CD4-positive, CD25-positive, alpha-beta regulatory T cell (primary cell): ENCODE measurements at regions not wholly inside any gene's neighbourhood (a gene's known extent, or its start where the extent isn't known, plus 50 kb on each side); places are given as distances from the start of the nearest gene placed in this dataset.

ENCODE experiments used
- ATAC-seq, 2 donors: fragments of 150-1000 bp; cut with Tn5 transposase; one replicate each; pipeline ENCODE4 v1.10.0; 2021; ENCODE audit warnings: low read depth in 2 of 2, moderate number of reproducible peaks in 2 of 2, moderate library complexity in 1 of 2
- DNase-seq, 3 donors: peaks; one replicate each; pipeline versions ENCODE4 v3.0.0 to v3.0.0-alpha.2; 2012 to 2022; ENCODE audit warnings: mixed read lengths in 1 of 3
- H3K27ac ChIP-seq: one replicate; pipeline ENCODE4 v1.7.0; 2013; ENCODE audit warnings: mild to moderate bottlenecking, low read length; ENCODE audit not compliant: insufficient read depth, poor library complexity, severe bottlenecking
- H3K27me3 ChIP-seq: one replicate; pipeline ENCODE4 v1.7.0; 2013; ENCODE audit warnings: low read length; ENCODE audit not compliant: control insufficient read depth, insufficient read depth
- H3K36me3 ChIP-seq: one replicate; pipeline ENCODE4 v1.7.0; 2013; ENCODE audit warnings: mild to moderate bottlenecking, low read length, moderate library complexity; ENCODE audit not compliant: control insufficient read depth, insufficient read depth
- H3K4me1 ChIP-seq: 2 replicates; pipeline ENCODE4 v1.7.0; 2013; ENCODE audit warnings: mild to moderate bottlenecking, low read length; ENCODE audit not compliant: insufficient read depth, control insufficient read depth, poor library complexity, severe bottlenecking
- H3K4me3 ChIP-seq: one replicate; pipeline ENCODE4 v1.7.0; 2013; ENCODE audit warnings: low read depth, mild to moderate bottlenecking, low read length, moderate library complexity
- H3K9me3 ChIP-seq, 2 experiments: 1 replicate in 1 of 2; 2 replicates in 1 of 2; pipeline ENCODE4 v1.7.0; 2013; ENCODE audit warnings: low read length in 2 of 2, mild to moderate bottlenecking in 1 of 2, moderate library complexity in 1 of 2; ENCODE audit not compliant: control insufficient read depth in 2 of 2
- H3K27ac Mint-ChIP-seq, 3 donors: one replicate each; pipeline ENCODE4 v1.8.0; 2020 to 2022; ENCODE audit warnings: mild to moderate bottlenecking in 3 of 3, mixed read lengths in 3 of 3, moderate library complexity in 2 of 3
- H3K27me3 Mint-ChIP-seq: one replicate; pipeline ENCODE4 v1.8.0; 2022; ENCODE audit warnings: mild to moderate bottlenecking, mixed read lengths
- H3K36me3 Mint-ChIP-seq: one replicate; pipeline ENCODE4 v1.8.0; 2020; ENCODE audit warnings: mixed read lengths
- H3K4me1 Mint-ChIP-seq, 4 donors: one replicate each; pipeline ENCODE4 v1.8.0; 2020 to 2022; ENCODE audit warnings: mixed read lengths in 4 of 4, mild to moderate bottlenecking in 1 of 4
- H3K4me3 Mint-ChIP-seq, 4 donors: one replicate each; pipeline ENCODE4 v1.8.0; 2020 to 2022; ENCODE audit warnings: mild to moderate bottlenecking in 4 of 4, mixed read lengths in 4 of 4, moderate library complexity in 3 of 4
- H3K9me3 Mint-ChIP-seq, 7 donors: one replicate each; pipeline ENCODE4 v1.8.0; 2020 to 2022; ENCODE audit warnings: mixed read lengths in 7 of 7, mild to moderate bottlenecking in 3 of 7, moderate library complexity in 2 of 7

DNA sequence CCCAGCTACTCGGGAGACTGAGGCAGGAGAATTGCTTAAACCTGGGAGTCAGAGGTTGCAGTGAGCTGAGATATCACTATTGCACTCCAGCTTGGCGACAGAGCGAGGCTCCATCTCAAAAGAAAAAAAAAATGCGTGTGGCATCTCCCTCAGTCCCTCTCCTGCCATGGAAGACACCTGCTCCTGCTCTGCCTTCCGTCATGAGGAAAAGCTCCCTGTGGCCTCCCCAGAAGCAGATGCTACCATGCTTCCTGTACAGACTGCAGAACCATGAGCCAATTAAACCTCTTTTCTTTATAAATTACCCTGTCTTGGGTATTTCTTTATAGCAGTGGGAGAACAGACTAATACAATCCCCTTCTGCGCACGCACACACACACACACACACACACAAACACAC lies 249.4 kb downstream of the MN1 start:
- Mint-ChIP-seq H3K4me1 (no peaks in the 10 kb centered on the region), H3K27ac (peak overlapping the region in 1 of 3 donors; percentile 78), H3K4me3 (no peak overlapping the region), H3K27me3 (no peaks in the 10 kb centered on the region), H3K36me3 (peaks cover 4% of the 10 kb centered on the region), H3K9me3 (peaks cover 0 to 7% (median 0%) of the 10 kb centered on the region in 7 donors)
- no peaks in the 10 kb centered on the region for H3K9me3 ChIP-seq
- no peak overlapping the region for H3K4me3 ChIP-seq
- no peaks in the 10 kb centered on the region for H3K36me3 ChIP-seq
- H3K27me3 ChIP-seq, result no peaks in the 10 kb centered on the region
- no peak overlapping the region for H3K27ac ChIP-seq
- H3K4me1 ChIP-seq, result no peaks in the 10 kb centered on the region
- DNase-seq, result no peak
- no peak for ATAC-seq

DNA sequence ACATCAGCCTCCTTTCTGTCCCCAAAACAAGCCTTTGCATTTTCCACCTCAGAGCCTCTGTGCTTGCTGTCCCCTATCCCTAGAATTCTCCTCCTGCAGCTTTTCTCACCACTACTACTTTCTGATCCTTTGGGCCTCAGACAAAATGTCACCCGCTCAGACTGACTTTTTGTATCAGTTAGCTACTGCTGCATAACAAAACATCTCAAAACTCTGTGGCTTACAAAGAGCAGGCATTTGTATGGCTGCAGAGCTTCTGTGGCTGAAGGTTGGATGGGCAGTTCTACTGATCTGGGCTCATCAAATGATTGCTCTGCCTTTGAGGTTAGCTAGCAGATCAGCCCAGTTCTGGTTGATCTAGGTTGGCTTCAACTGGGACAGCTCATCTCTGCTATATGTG lies 248.7 kb downstream of the MN1 start:
- no peaks in the 10 kb centered on the region for H3K27me3 Mint-ChIP-seq
- H3K4me3 ChIP-seq, result no peak overlapping the region
- H3K27ac Mint-ChIP-seq, result no peak overlapping the region
- peaks cover 4% of the 10 kb centered on the region for H3K36me3 Mint-ChIP-seq
- no peaks in the 10 kb centered on the region for H3K9me3 ChIP-seq
- H3K27ac ChIP-seq, result no peak overlapping the region
- H3K4me1 ChIP-seq, result no peaks in the 10 kb centered on the region
- no peaks in the 10 kb centered on the region for H3K27me3 ChIP-seq
- H3K36me3 ChIP-seq, result no peaks in the 10 kb centered on the region
- H3K4me3 Mint-ChIP-seq, result no peak overlapping the region
- peaks cover 0 to 7% (median 0%) of the 10 kb centered on the region in 7 donors for H3K9me3 Mint-ChIP-seq
- no peaks in the 10 kb centered on the region for H3K4me1 Mint-ChIP-seq
- no peak for DNase-seq
- no peak for ATAC-seq

DNA sequence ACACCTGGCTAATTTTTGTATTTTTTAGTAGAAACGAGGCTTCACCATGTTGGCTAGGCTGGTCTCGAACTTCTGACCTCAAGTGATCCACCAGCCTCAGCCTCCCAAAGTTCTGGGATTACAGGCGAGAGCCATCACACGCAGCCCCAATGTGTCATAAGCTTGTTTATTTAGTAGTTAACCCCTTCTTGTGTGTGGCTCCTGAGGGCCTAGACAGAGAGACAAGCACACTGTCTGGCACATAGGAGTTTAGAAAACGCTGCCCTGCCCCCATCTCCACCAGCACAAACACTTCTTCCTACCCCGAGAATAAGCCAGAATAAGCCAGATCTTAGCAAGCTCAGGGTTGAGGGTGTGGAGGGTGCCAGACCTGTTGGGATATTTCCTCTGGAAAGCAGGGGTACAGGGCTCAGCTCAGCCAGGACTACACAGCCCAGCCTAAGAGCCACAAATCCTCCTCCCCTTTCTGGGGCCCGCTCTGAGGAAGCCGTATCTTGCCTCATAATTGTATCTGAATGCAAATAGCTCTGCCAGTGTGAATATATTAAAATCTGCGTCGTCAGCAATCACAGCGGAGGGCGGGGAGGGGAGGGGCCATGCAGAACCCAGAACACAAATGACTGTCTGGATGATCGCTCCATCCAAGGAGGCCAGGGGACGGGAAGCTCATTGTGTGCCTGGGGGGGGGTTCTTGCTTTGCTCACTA lies 247.3 kb downstream of the MN1 start:
- ATAC-seq, result no peak
- Histone ChIP-seq H3K27ac (no peak overlapping the region), H3K4me3 (no peak overlapping the region), H3K27me3 (no peaks in the 10 kb centered on the region), H3K9me3 (no peaks in the 10 kb centered on the region), H3K36me3 (no peaks in the 10 kb centered on the region), H3K4me1 (no peaks in the 10 kb centered on the region)
- peaks cover 0 to 7% (median 0%) of the 10 kb centered on the region in 7 donors for H3K9me3 Mint-ChIP-seq
- H3K36me3 Mint-ChIP-seq, result peaks cover 4% of the 10 kb centered on the region
- H3K4me3 Mint-ChIP-seq, result no peak overlapping the region
- no peaks in the 10 kb centered on the region for H3K27me3 Mint-ChIP-seq
- no peak overlapping the region for H3K27ac Mint-ChIP-seq
- no peak for DNase-seq
- no peaks in the 10 kb centered on the region for H3K4me1 Mint-ChIP-seq

DNA sequence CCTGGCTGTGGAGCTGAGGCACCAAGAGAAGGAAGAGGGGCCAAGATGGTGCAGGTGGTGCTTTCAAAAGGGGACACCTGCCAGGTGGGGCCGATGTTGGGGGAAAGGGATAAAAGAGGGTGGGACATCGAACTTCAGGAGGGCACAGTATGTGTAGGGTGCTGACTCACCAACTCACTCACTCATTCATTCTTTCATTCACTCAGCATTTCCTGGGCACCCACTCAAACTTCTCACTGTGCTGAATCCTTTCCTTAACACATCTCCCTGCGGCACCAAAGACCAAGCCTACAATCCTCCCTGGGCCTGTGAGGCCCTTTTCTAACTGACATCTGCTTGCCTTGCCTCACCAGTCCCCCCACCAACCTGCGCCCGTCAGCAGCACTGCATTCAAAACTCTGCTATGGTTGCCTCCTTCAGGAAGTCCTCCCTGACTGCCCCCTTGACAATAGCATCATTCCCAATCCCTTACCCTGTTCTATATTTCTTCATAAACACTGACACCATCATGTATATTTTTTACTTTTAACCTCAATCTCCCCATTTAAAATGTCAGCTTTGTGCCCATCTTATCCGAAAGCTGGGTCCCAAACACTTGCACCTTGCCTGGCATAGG lies 246.6 kb downstream of the MN1 start:
- Mint-ChIP-seq H3K27ac (no peak overlapping the region), H3K4me1 (no peaks in the 10 kb centered on the region), H3K9me3 (peaks cover 0 to 7% (median 0%) of the 10 kb centered on the region in 7 donors), H3K36me3 (peaks cover 4% of the 10 kb centered on the region), H3K27me3 (no peaks in the 10 kb centered on the region), H3K4me3 (no peak overlapping the region)
- Histone ChIP-seq H3K4me3 (no peak overlapping the region), H3K4me1 (no peaks in the 10 kb centered on the region), H3K27me3 (no peaks in the 10 kb centered on the region), H3K27ac (no peak overlapping the region), H3K36me3 (no peaks in the 10 kb centered on the region), H3K9me3 (no peaks in the 10 kb centered on the region)
- ATAC-seq, result no peak
- no peak for DNase-seq

DNA sequence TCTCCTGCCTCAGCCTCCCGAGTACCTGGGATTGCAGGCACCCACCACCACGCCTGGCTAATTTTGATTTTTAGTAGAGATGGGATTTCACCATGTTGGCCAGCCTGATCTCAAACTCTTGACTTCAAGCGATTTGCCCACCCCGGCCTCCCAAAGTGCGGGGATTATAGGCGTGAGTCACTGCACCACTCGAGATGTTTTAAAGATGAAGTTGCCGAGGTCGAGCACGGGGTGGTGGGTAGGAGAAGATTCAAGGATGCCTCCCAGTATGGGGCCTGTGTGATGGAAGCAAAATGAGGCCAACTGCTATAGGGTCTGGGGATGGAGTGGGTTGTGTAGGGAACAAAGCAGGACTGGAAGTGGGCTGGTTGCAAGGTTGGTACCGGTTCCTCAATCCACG lies 245.2 kb downstream of the MN1 start:
- H3K27ac ChIP-seq, result no peak overlapping the region

DNA sequence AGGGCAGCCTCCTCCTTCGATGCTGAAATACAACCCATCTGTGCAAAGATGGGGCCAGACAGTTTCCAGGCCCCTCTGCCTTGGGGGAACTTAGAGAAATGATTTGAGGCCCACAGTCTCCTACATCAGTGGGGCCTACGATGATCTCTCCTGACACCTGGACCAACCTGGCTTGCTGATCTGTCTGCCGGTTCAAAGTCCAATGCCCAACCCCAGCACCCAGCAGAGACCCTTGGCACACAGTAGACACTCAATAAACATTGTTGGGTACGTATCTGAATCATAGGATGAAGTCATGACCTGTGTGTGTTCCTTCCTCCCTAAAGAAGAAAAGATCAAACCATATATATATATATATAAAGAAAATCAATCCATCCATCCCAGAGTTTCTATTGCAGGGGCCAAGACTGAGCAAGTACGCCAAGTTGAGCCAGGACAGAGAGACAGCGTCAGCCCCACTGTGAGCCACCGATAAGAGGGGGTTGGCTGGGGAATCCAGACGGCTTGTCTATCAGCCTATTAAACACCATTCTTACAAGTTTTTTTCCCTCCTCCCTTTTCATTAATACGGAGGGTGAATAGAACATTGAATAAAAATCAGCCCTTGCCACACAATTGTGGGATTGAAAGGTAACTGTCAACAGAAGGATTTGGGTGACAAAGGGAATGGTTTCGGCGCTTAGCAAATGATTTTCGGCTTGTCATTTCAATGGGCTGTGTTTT lies 244.1 kb downstream of the MN1 start:
- ATAC-seq, result no peak
- no peak overlapping the region for H3K27ac Mint-ChIP-seq
- no peak for DNase-seq

More for the DNA sequence above, 245.2 kb downstream of the MN1 start:
- no peak overlapping the region for H3K4me3 ChIP-seq
- no peaks in the 10 kb centered on the region for H3K27me3 Mint-ChIP-seq
- H3K4me1 Mint-ChIP-seq, result no peaks in the 10 kb centered on the region
- no peaks in the 10 kb centered on the region for H3K9me3 ChIP-seq
- no peak overlapping the region for H3K27ac Mint-ChIP-seq
- H3K36me3 ChIP-seq, result no peaks in the 10 kb centered on the region
- peaks cover 0 to 7% (median 0%) of the 10 kb centered on the region in 7 donors for H3K9me3 Mint-ChIP-seq
- no peaks in the 10 kb centered on the region for H3K4me1 ChIP-seq
- DNase-seq, result no peak
- ATAC-seq, result no peak
- no peaks in the 10 kb centered on the region for H3K27me3 ChIP-seq
- peaks cover 4% of the 10 kb centered on the region for H3K36me3 Mint-ChIP-seq
- H3K4me3 Mint-ChIP-seq, result no peak overlapping the region

DNA sequence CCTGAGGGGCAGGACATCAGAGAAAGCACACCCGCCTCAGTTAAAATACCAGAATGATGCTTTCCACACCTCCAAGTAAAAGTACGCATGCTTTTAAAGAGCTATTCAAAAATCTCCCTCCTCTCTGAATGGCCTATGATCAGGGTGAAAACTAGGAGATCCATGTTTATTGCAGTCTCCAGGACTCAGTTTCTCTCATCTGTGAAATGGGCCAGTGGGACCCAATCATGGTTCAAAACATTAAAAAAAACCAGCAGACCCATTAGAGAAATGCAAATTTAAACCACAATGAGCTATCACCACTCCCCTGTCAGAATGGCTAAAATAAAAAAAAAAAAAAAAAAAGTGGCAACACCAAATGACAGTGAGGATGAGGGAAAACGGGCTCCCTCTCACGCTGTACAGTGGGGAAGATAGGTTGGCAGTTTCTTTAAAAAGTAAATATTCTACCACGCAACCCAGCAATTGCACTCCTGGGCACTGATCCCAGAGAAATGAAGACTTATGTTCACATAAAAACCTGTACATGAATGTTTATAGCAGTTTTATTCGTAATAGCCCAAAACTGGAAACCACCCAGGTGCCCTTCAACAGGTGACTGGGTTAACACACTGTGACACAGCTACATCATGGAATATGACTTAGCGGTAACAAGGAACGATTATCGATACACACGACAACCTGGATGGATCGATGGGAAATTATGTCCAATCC lies 242.7 kb downstream of the MN1 start:
- Mint-ChIP-seq H3K4me1 (no peaks in the 10 kb centered on the region), H3K36me3 (no peaks in the 10 kb centered on the region), H3K9me3 (peaks cover 0 to 6% (median 0%) of the 10 kb centered on the region in 7 donors), H3K27ac (no peak overlapping the region), H3K4me3 (no peak overlapping the region), H3K27me3 (no peaks in the 10 kb centered on the region)
- Histone ChIP-seq H3K4me1 (no peaks in the 10 kb centered on the region), H3K27ac (no peak overlapping the region), H3K27me3 (no peaks in the 10 kb centered on the region), H3K9me3 (no peaks in the 10 kb centered on the region), H3K4me3 (no peak overlapping the region), H3K36me3 (no peaks in the 10 kb centered on the region)
- DNase-seq, result no peak
- no peak for ATAC-seq

More for the DNA sequence above, 244.1 kb downstream of the MN1 start:
- Histone ChIP-seq H3K4me3 (no peak overlapping the region), H3K27ac (no peak overlapping the region), H3K27me3 (no peaks in the 10 kb centered on the region), H3K9me3 (no peaks in the 10 kb centered on the region), H3K4me1 (no peaks in the 10 kb centered on the region), H3K36me3 (no peaks in the 10 kb centered on the region)
- Mint-ChIP-seq H3K4me3 (no peak overlapping the region), H3K4me1 (no peaks in the 10 kb centered on the region), H3K27me3 (no peaks in the 10 kb centered on the region), H3K36me3 (peaks cover 4% of the 10 kb centered on the region), H3K9me3 (peaks cover 0 to 7% (median 0%) of the 10 kb centered on the region in 7 donors)
